Upper lobe of left lung (tissue), 6 donors: ENCODE measurements at regions not wholly inside any gene's neighbourhood (a gene's known extent, or its start where the extent isn't known, plus 50 kb on each side); places are given as distances from the start of the nearest gene placed in this dataset.

Experiments used
- ATAC-seq, 2 donors: fragments of 200-7000 bp; cut with Tn5 transposase; one replicate each; pipeline ENCODE4 v1.9.1; 2022; ENCODE audit warnings: mild to moderate bottlenecking in 2 of 2, moderate library complexity in 2 of 2; ENCODE audit not compliant: low FRiP score in 2 of 2
- DNase-seq, 2 donors: peaks; one replicate each; pipeline ENCODE4 v3.0.0-alpha.2; 2019 to 2020
- H3K27ac ChIP-seq, 4 donors: fragments of 200-600 bp; sonication (generic); one replicate each; pipeline ENCODE4 v1.5.1; 2016 to 2019
- H3K27me3 ChIP-seq, 4 donors: fragments of 200-600 bp; sonication (generic); one replicate each; pipeline ENCODE4 v1.5.1; 2017 to 2019
- H3K36me3 ChIP-seq, 4 donors: fragments of 200-600 bp; sonication (generic); one replicate each; pipeline ENCODE4 v1.5.1; 2016 to 2019
- H3K4me1 ChIP-seq, 4 donors: fragments of 200-600 bp; sonication (generic); one replicate each; pipeline ENCODE4 v1.5.1; 2018 to 2019
- H3K4me3 ChIP-seq, 4 donors: fragments of 200-600 bp; sonication (generic); one replicate each; pipeline ENCODE4 v1.5.1; 2017 to 2019; ENCODE audit warnings: mild to moderate bottlenecking in 2 of 4, moderate library complexity in 1 of 4
- H3K9me3 ChIP-seq, 4 donors: fragments of 200-600 bp; sonication (generic); one replicate each; pipeline ENCODE4 v1.5.1; 2018 to 2019
- EP300 ChIP-seq, 4 donors: sonication (generic); formaldehyde crosslinking; IDR thresholded peaks; one replicate each; pipeline ENCODE4 v1.5.1; 2017; ENCODE audit warnings: antibody characterized with exemption in 4 of 4, control low read depth in 2 of 4
- POLR2A ChIP-seq, 4 donors: fragments of 450-650 bp; IDR thresholded peaks; one replicate each; pipeline ENCODE4 v1.5.1; 2016 to 2017; ENCODE audit warnings: antibody characterized with exemption in 4 of 4, mild to moderate bottlenecking in 2 of 4
- POLR2AphosphoS5 ChIP-seq, 2 donors: sonication (generic); formaldehyde crosslinking; IDR thresholded peaks; one replicate each; pipeline ENCODE4 v1.5.1; 2017; ENCODE audit warnings: antibody characterized with exemption in 2 of 2
- WGBS, 2 donors: methylation state at CpG; one replicate each; pipeline ENCODE4 v1.1.5; 2017 to 2018; 5-methylcytosine and 5-hydroxymethylcytosine counted together
- TF ChIP-seq, protein P1 (sequence below), 6 experiments: fragments of 450-650 bp in 4 of 6; fragments of 200-600 bp in 2 of 6; sonication (generic) in 2 of 6; IDR thresholded peaks; one replicate each; pipeline ENCODE4 v1.5.1; 2016 to 2019; ENCODE audit warnings: antibody characterized with exemption in 6 of 6
- donor health status: DM: no; HTN: no; CAD: no; lungs with moderate emphysema.
- donor health status: DM: no; HTN: yes; CAD: no; lungs with severe emphysema.

DNA sequence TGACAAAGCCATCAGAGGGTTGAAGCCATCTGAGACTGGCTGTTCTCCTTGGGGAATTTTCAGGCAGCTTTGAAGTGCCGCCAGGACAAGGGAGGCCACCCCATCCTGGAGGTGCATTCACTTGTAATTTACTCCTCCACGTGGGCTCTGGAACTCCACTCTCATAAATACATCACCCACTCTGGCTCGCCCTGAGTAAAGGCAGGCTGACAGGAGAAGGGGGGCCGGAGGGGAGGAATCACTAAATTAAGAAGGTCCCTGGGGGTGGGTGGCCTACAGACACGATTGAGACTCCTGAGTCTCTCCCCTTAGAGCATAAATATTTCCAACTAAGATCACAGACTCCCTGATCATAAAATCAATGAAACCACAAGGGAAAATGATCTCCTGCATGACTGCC lies 56.3 kb upstream of the HNF1B start:
- H3K4me3 ChIP-seq, result no peak overlapping the region
- ATAC-seq (no peak), DNase-seq (no peak)
- no peaks in the 10 kb centered on the region for H3K9me3 ChIP-seq
- WGBS, 2 donors, result 71 to 79% methylated on average over 5 of the region's 5 CpGs
- H3K4me1 ChIP-seq, result no peaks in the 10 kb centered on the region
- no peak for TF ChIP-seq POLR2AphosphoS5 (IDR thresholded peaks at IDR 0.05)
- no peak for TF ChIP-seq EP300 (IDR thresholded peaks at IDR 0.05)
- TF ChIP-seq, protein P1, sequence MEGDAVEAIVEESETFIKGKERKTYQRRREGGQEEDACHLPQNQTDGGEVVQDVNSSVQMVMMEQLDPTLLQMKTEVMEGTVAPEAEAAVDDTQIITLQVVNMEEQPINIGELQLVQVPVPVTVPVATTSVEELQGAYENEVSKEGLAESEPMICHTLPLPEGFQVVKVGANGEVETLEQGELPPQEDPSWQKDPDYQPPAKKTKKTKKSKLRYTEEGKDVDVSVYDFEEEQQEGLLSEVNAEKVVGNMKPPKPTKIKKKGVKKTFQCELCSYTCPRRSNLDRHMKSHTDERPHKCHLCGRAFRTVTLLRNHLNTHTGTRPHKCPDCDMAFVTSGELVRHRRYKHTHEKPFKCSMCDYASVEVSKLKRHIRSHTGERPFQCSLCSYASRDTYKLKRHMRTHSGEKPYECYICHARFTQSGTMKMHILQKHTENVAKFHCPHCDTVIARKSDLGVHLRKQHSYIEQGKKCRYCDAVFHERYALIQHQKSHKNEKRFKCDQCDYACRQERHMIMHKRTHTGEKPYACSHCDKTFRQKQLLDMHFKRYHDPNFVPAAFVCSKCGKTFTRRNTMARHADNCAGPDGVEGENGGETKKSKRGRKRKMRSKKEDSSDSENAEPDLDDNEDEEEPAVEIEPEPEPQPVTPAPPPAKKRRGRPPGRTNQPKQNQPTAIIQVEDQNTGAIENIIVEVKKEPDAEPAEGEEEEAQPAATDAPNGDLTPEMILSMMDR (IDR thresholded peaks at IDR 0.05), result no peak
- no peak for TF ChIP-seq POLR2A (IDR thresholded peaks at IDR 0.05)
- no peaks in the 10 kb centered on the region for H3K27me3 ChIP-seq
- no peaks in the 10 kb centered on the region for H3K36me3 ChIP-seq
- no peak overlapping the region for H3K27ac ChIP-seq

DNA sequence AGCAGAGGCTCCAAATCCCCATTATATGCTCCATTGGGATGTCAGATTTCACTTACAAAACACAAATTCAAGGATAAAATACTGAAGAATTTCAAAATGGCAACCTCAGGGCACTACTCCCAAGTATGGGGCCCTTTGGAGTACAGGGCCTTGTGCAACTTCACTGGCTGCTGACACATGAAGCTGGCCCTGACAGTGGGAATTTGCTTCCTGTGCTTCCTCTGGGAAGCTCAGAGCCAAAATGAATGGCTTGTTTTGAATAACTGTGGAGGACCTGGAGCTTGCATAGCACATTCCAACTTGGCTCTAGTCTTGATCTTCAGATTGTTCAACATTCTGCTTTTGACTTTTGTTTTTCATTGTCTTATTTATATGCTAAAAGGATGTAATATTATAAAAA lies 52.3 kb upstream of the HNF1B start:
- no peaks in the 10 kb centered on the region for H3K27me3 ChIP-seq
- TF ChIP-seq POLR2A (IDR thresholded peaks at IDR 0.05) (no peak), EP300 (IDR thresholded peaks at IDR 0.05) (no peak), POLR2AphosphoS5 (IDR thresholded peaks at IDR 0.05) (no peak)
- TF ChIP-seq, protein P1 (IDR thresholded peaks at IDR 0.05), result no peak
- no peak for ATAC-seq
- no peaks in the 10 kb centered on the region for H3K9me3 ChIP-seq
- no peak overlapping the region for H3K4me3 ChIP-seq
- no peak overlapping the region for H3K27ac ChIP-seq
- no peaks in the 10 kb centered on the region for H3K4me1 ChIP-seq
- H3K36me3 ChIP-seq, result no peaks in the 10 kb centered on the region
- DNase-seq, result no peak

DNA sequence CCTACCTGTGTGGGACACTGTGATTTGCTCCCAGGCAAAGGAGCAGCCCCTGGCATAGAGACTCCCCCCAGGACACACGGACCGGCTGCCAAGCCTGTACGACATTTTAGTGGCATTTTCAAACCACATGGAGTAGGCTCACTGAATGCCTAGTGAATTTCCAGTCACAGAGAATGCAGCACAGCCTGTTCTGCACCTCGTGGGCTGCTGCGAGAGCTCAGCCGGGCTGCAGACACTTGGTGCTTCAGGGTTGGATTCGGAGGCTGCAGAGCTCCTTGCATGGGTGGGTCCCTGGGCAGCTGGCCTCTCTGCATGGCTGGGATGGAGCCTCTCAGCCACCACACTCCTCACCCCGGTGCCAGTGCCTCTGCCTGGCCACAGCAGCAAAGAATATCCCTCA lies 51.2 kb upstream of the HNF1B start:
- no peaks in the 10 kb centered on the region for H3K9me3 ChIP-seq
- 72 to 79% methylated on average over 4 to 8 of the region's 8 CpGs for WGBS, 2 donors
- DNase-seq (no peak), ATAC-seq (peak in 1 of 2 donors; percentile 35)
- H3K4me1 ChIP-seq, result no peaks in the 10 kb centered on the region
- no peak overlapping the region for H3K4me3 ChIP-seq
- TF ChIP-seq, protein P1 (IDR thresholded peaks at IDR 0.05), result no peak
- TF ChIP-seq POLR2AphosphoS5 (IDR thresholded peaks at IDR 0.05) (no peak), EP300 (IDR thresholded peaks at IDR 0.05) (no peak), POLR2A (IDR thresholded peaks at IDR 0.05) (no peak)
- no peaks in the 10 kb centered on the region for H3K36me3 ChIP-seq
- H3K27ac ChIP-seq, result no peak overlapping the region
- H3K27me3 ChIP-seq, result no peaks in the 10 kb centered on the region
